Osteocyte (in vitro differentiated cells): ENCODE measurements at regions not wholly inside any gene's neighbourhood (a gene's known extent, or its start where the extent isn't known, plus 50 kb on each side); places are given as distances from the start of the nearest gene placed in this dataset.
"Not testable (repeated sequence)": the region's sequence is repeated elsewhere in the genome, so short reads cannot be mapped to it uniquely, and the experiment has no call there.

Experiments
- DNase-seq: peaks from one replicate; pipeline ENCODE4 v3.0.0; 2021; ENCODE audit warnings: mixed read lengths; ENCODE audit not compliant: unreplicated experiment; ENCODE audit errors: extremely low spot score
- H3K27ac Mint-ChIP-seq: one replicate; pipeline ENCODE4 v1.8.0; 2021; ENCODE audit warnings: mild to moderate bottlenecking, mixed read lengths; ENCODE audit not compliant: unreplicated experiment
- H3K27me3 Mint-ChIP-seq: one replicate; pipeline ENCODE4 v1.8.0; 2021; ENCODE audit warnings: mixed read lengths; ENCODE audit not compliant: unreplicated experiment
- H3K36me3 Mint-ChIP-seq: one replicate; pipeline ENCODE4 v1.8.0; 2021; ENCODE audit warnings: mixed read lengths; ENCODE audit not compliant: unreplicated experiment
- H3K4me1 Mint-ChIP-seq: one replicate; pipeline ENCODE4 v1.8.0; 2021; ENCODE audit warnings: mixed read lengths; ENCODE audit not compliant: unreplicated experiment
- H3K4me3 Mint-ChIP-seq: one replicate; pipeline ENCODE4 v1.8.0; 2021; ENCODE audit warnings: mild to moderate bottlenecking, moderate library complexity, mixed read lengths; ENCODE audit not compliant: unreplicated experiment
- H3K9me3 Mint-ChIP-seq: one replicate; pipeline ENCODE4 v1.8.0; 2021; ENCODE audit warnings: mixed read lengths; ENCODE audit not compliant: unreplicated experiment
- CTCF ChIP-seq: fragments of 200-600 bp; sonication (generic); IDR thresholded peaks from 2 replicates; pipeline ENCODE4 v1.5.0; 2021; ENCODE audit warnings: antibody characterized with exemption, mild to moderate bottlenecking, moderate library complexity

GRCh38 chr1:90220496-90220895, 225.6 kb downstream of the ZNF326 start:
- Mint-ChIP-seq H3K36me3 (no peaks in the 10 kb centered on the region), H3K9me3 (peaks cover 9% of the 10 kb centered on the region), H3K4me3 (no peak overlapping the region), H3K27ac (no peak overlapping the region), H3K27me3 (peaks cover 7% of the 10 kb centered on the region), H3K4me1 (no peaks in the 10 kb centered on the region)
- TF ChIP-seq CTCF = no peak
- DNase-seq = no peak

GRCh38 chr1:90219166-90219871, 224.4 kb downstream of the ZNF326 start:
- H3K4me3 Mint-ChIP-seq = peak overlapping the region; percentile 35
- not testable (repeated sequence) for H3K27ac Mint-ChIP-seq, DNase-seq, H3K36me3 Mint-ChIP-seq, H3K9me3 Mint-ChIP-seq, H3K4me1 Mint-ChIP-seq, H3K27me3 Mint-ChIP-seq

- Mint-ChIP-seq H3K9me3 (no peaks in the 10 kb centered on the region), H3K27ac (no peak overlapping the region), H3K27me3 (no peaks in the 10 kb centered on the region), H3K4me1 (no peaks in the 10 kb centered on the region), H3K36me3 (no peaks in the 10 kb centered on the region), H3K4me3 (no peak overlapping the region)
- DNase-seq = no peak
- no peak for TF ChIP-seq CTCF
Observed at GRCh38 chr1:90210633-90211491, 216.0 kb downstream of the ZNF326 start.

- no peaks in the 10 kb centered on the region for H3K36me3 Mint-ChIP-seq
- H3K4me1 Mint-ChIP-seq = no peaks in the 10 kb centered on the region
- no peaks in the 10 kb centered on the region for H3K27me3 Mint-ChIP-seq
- H3K27ac Mint-ChIP-seq = no peak overlapping the region
- no peak for TF ChIP-seq CTCF
- no peaks in the 10 kb centered on the region for H3K9me3 Mint-ChIP-seq
- H3K4me3 Mint-ChIP-seq = no peak overlapping the region
- DNase-seq = no peak
Observed at GRCh38 chr1:90208949-90209348, 214.0 kb downstream of the ZNF326 start.

GRCh38 chr1:90206260-90206659, 211.3 kb downstream of the ZNF326 start:
- Mint-ChIP-seq H3K27me3 (no peaks in the 10 kb centered on the region), H3K9me3 (no peaks in the 10 kb centered on the region), H3K4me1 (no peaks in the 10 kb centered on the region), H3K4me3 (no peak overlapping the region), H3K36me3 (no peaks in the 10 kb centered on the region), H3K27ac (no peak overlapping the region)
- no peak for DNase-seq
- TF ChIP-seq CTCF = no peak
